Panc1 (cell line): ENCODE measurements at regions not wholly inside any gene's neighbourhood (a gene's known extent, or its start where the extent isn't known, plus 50 kb on each side); places are given as distances from the start of the nearest gene placed in this dataset.
"Not testable (repeated sequence)": the region's sequence is repeated elsewhere in the genome, so short reads cannot be mapped to it uniquely, and the experiment has no call there.

Experiments
- ATAC-seq: fragments of 200-7000 bp; cut with Tn5 transposase; 2 replicates; pipeline ENCODE4 v1.9.1; 2020; ENCODE audit warnings: mild to moderate bottlenecking, moderate library complexity
- BruUV-seq: library from RNA; stranded (reverse); fragments of 400-500 nt; replicated peaks from 2 replicates; lab custom pipeline; 2021; lab: Mats Ljungman, UMichigan
- CTCF ChIA-PET: fragments of 300-600 bp; sonication (Branson Sonifier 250); formaldehyde crosslinking; loops from one replicate; lab custom pipeline; 2022; ENCODE audit warnings: antibody characterized with exemption; lab: Charles Lee
- POLR2A ChIA-PET: fragments of 300-600 bp; sonication (Branson Sonifier 250); formaldehyde crosslinking; loops from one replicate; lab custom pipeline; 2022; ENCODE audit warnings: antibody characterized with exemption; lab: Charles Lee
- DNase-seq: peaks from one replicate; pipeline ENCODE4 v3.0.0-alpha.2; 2010; ENCODE audit warnings: low read depth, low spot score
- H3K27ac ChIP-seq: 2 replicates; pipeline ENCODE4 v1.5.1; 2011; ENCODE audit warnings: mild to moderate bottlenecking, low read length, inconsistent platforms
- H3K27me3 ChIP-seq: fragments of 200-500 bp; sonication (Bioruptor generic); 2 replicates; pipeline ENCODE4 v1.6.0; 2014; ENCODE audit warnings: low read length, inconsistent platforms; ENCODE audit not compliant: control insufficient read depth, insufficient read depth
- H3K36me3 ChIP-seq: fragments of 200-500 bp; sonication (Bioruptor generic); 2 replicates; pipeline ENCODE4 v1.5.1; 2014; ENCODE audit warnings: inconsistent platforms, mild to moderate bottlenecking, low read length, moderate library complexity; ENCODE audit not compliant: control insufficient read depth, insufficient read depth
- H3K4me1 ChIP-seq: 2 replicates; pipeline ENCODE4 v1.5.1; 2011; ENCODE audit warnings: inconsistent platforms, mild to moderate bottlenecking, low read length, moderate library complexity; ENCODE audit not compliant: control insufficient read depth, insufficient read depth
- H3K4me3 ChIP-seq, 2 experiments: 2 replicates each; pipeline ENCODE4 v1.5.1; 2011 to 2012; ENCODE audit warnings: low read depth in 2 of 2, low read length in 2 of 2, mild to moderate bottlenecking in 2 of 2, inconsistent platforms in 1 of 2, moderate library complexity in 1 of 2
- H3K9me3 ChIP-seq: fragments of 200-500 bp; sonication (Bioruptor generic); 2 replicates; pipeline ENCODE4 v1.5.1; 2014; ENCODE audit warnings: low read depth, mild to moderate bottlenecking, inconsistent platforms, low read length, moderate library complexity; ENCODE audit not compliant: control insufficient read depth, insufficient read depth
- POLR2AphosphoS5 ChIP-seq: IDR thresholded peaks from 2 replicates; pipeline ENCODE4 v1.6.1; 2012; ENCODE audit warnings: mild to moderate bottlenecking, low read depth, low read length, moderate library complexity
- SIN3A ChIP-seq: IDR thresholded peaks from 2 replicates; pipeline ENCODE4 v1.6.1; 2012; ENCODE audit warnings: low read depth, mild to moderate bottlenecking, low read length, moderate library complexity, borderline replicate concordance; ENCODE audit not compliant: insufficient read depth
- TCF7L2 ChIP-seq: IDR thresholded peaks from 2 replicates; pipeline ENCODE4 v1.6.1; 2011; ENCODE audit warnings: mild to moderate bottlenecking, low read depth, low read length, inconsistent platforms
- in situ Hi-C: cut with HindIII; loops from 2 replicates; pipeline ENCODE4 v1.10.0; 2016; ENCODE audit warnings: low sequenced_read_pairs, low pct_unique_long_range_greater_than_20kb
- intact Hi-C: fragments of 100-400 bp; cut with micrococcal nuclease; formaldehyde crosslinking; loops from one replicate; pipeline ENCODE4 v1.10.0; 2022; ENCODE audit not compliant: unreplicated experiment
- TF ChIP-seq, protein P1 (sequence below), 2 experiments: IDR thresholded peaks; 2 replicates each; pipeline ENCODE4 v1.6.1; 2011 to 2012; ENCODE audit warnings: low read depth in 2 of 2, control low read depth in 1 of 2, low read length in 1 of 2, mild to moderate bottlenecking in 1 of 2, moderate library complexity in 1 of 2; ENCODE audit not compliant: insufficient read depth in 1 of 2
- TF ChIP-seq, protein P2 (sequence below): fragments of 450-650 bp; IDR thresholded peaks from 2 replicates; pipeline ENCODE4 v1.5.1; 2017; ENCODE audit warnings: mild to moderate bottlenecking

DNA sequence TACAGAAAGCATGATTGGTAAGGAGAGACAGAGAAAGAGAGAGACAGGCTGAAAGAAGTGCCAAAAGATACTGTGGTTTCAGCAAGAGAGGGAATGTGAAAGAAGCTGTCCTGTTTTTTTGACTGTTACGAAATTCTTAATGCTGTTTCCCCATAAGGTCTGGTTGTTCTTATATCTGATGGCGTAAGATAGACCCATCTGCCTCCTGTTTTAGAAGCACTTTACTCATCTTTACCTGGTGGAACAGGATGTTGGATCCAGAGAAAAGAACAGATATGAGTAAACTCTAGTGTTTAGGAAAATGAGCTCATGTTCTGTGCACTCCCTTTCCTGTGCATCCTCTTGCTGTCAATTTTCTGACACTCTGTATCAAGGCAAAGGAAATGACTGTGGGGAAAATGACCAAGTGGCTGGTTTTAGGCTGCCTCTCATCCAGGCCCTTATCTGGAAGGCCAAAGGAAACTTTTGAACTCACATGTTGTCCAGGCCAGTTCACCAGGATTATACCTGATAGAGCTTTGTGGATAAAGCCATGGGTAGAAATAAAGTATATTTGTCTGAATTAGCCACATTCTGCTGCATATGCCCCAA, 311.7 kb upstream of the HTR2C start:
- CTCF ChIA-PET, result no interaction called here
- no peaks in the 10 kb centered on the region for H3K27me3 ChIP-seq
- no peak for TF ChIP-seq TCF7L2
- TF ChIP-seq, protein P1, sequence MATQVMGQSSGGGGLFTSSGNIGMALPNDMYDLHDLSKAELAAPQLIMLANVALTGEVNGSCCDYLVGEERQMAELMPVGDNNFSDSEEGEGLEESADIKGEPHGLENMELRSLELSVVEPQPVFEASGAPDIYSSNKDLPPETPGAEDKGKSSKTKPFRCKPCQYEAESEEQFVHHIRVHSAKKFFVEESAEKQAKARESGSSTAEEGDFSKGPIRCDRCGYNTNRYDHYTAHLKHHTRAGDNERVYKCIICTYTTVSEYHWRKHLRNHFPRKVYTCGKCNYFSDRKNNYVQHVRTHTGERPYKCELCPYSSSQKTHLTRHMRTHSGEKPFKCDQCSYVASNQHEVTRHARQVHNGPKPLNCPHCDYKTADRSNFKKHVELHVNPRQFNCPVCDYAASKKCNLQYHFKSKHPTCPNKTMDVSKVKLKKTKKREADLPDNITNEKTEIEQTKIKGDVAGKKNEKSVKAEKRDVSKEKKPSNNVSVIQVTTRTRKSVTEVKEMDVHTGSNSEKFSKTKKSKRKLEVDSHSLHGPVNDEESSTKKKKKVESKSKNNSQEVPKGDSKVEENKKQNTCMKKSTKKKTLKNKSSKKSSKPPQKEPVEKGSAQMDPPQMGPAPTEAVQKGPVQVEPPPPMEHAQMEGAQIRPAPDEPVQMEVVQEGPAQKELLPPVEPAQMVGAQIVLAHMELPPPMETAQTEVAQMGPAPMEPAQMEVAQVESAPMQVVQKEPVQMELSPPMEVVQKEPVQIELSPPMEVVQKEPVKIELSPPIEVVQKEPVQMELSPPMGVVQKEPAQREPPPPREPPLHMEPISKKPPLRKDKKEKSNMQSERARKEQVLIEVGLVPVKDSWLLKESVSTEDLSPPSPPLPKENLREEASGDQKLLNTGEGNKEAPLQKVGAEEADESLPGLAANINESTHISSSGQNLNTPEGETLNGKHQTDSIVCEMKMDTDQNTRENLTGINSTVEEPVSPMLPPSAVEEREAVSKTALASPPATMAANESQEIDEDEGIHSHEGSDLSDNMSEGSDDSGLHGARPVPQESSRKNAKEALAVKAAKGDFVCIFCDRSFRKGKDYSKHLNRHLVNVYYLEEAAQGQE (IDR thresholded peaks at IDR 0.05; ENCODE audit: insufficient read depth in 1 of 2, low read depth in 2 of 2, low read length in 1 of 2), result no peak
- TF ChIP-seq SIN3A, result no peak
- TF ChIP-seq, protein P2, sequence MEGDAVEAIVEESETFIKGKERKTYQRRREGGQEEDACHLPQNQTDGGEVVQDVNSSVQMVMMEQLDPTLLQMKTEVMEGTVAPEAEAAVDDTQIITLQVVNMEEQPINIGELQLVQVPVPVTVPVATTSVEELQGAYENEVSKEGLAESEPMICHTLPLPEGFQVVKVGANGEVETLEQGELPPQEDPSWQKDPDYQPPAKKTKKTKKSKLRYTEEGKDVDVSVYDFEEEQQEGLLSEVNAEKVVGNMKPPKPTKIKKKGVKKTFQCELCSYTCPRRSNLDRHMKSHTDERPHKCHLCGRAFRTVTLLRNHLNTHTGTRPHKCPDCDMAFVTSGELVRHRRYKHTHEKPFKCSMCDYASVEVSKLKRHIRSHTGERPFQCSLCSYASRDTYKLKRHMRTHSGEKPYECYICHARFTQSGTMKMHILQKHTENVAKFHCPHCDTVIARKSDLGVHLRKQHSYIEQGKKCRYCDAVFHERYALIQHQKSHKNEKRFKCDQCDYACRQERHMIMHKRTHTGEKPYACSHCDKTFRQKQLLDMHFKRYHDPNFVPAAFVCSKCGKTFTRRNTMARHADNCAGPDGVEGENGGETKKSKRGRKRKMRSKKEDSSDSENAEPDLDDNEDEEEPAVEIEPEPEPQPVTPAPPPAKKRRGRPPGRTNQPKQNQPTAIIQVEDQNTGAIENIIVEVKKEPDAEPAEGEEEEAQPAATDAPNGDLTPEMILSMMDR, result no peak
- no peak for TF ChIP-seq POLR2AphosphoS5

DNA sequence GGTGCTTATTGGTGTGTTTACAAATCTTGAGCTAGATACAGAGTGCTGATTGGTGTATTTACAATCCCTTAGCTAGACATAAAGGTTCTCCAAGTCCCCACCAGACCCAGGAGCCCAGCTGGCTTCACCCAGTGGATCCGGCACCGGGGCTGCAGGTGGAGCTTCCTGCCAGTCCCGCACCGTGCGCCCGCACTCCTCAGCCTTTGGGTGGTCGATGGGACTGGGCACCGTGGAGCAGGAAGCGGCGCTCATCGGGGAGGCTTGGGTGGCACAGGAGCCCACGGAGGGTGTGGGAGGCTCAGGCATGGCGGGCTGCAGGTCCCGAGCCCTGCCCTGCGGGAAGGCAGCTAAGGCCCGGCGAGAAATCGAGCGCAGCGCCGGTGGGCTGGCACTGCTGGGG, 313.5 kb upstream of the HTR2C start:
- DNase-seq, H3K27me3 ChIP-seq, H3K36me3 ChIP-seq, POLR2A ChIA-PET, ATAC-seq, BruUV-seq, H3K9me3 ChIP-seq, in situ Hi-C loops, H3K27ac ChIP-seq, H3K4me1 ChIP-seq, CTCF ChIA-PET, intact Hi-C loops, H3K4me3 ChIP-seq: not testable (repeated sequence)

More for the DNA sequence above, 311.7 kb upstream of the HTR2C start:
- Histone ChIP-seq H3K4me1 (no peaks in the 10 kb centered on the region), H3K4me3 (no peak overlapping the region), H3K36me3 (no peaks in the 10 kb centered on the region), H3K27ac (no peak overlapping the region), H3K9me3 (no peaks in the 10 kb centered on the region; the same call in 1 of the 2 replicates)
- intact Hi-C loops, result no loop called here
- POLR2A ChIA-PET, result no interaction called here
- ATAC-seq, result no peak
- no peak for DNase-seq
- no TSS peak for BruUV-seq
- in situ Hi-C loops, result no loop called here

DNA sequence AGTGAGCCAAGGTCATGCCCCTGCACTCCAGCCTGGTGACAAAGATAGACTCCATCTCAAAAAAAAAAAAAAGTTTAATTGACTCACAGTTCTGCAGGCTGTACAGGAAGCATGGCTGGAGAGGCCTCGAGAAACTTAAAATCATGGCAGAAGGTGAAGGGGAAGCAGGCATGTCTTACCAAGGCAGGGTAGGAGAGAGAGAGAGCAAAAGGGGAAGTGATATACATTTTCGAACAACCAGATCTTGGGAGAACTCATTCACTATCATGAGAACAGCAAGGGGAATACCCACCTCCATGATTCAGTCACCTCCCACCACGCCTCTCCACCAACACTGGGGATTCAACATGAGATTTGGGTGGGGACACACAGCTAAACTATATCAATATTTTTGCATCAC, 315.2 kb upstream of the HTR2C start:
- in situ Hi-C loops, result no loop called here
- no peak overlapping the region for H3K27ac ChIP-seq

More for the DNA sequence above, 315.2 kb upstream of the HTR2C start:
- ChIA-PET CTCF (no interaction called here), POLR2A (no interaction called here)
- ATAC-seq (no peak), DNase-seq (no peak)
- BruUV-seq, result no TSS peak
- intact Hi-C loops, result no loop called here
- Histone ChIP-seq H3K36me3 (no peaks in the 10 kb centered on the region), H3K4me1 (no peaks in the 10 kb centered on the region), H3K27me3 (no peaks in the 10 kb centered on the region), H3K9me3 (no peaks in the 10 kb centered on the region; the same call in 1 of the 2 replicates), H3K4me3 (no peak overlapping the region)
- TF ChIP-seq POLR2AphosphoS5 (no peak), SIN3A (no peak), TCF7L2 (no peak)
- TF ChIP-seq, protein P2, result no peak
- TF ChIP-seq, protein P1 (IDR thresholded peaks at IDR 0.05; ENCODE audit: insufficient read depth in 1 of 2, low read depth in 2 of 2, low read length in 1 of 2), result no peak
